GM12878 (cell line): ENCODE measurements at regions not wholly inside any gene's neighbourhood (a gene's known extent, or its start where the extent isn't known, plus 50 kb on each side); places are given as distances from the start of the nearest gene placed in this dataset.

ENCODE experiments used
- BCL11A ChIP-seq: IDR thresholded peaks from 2 replicates; pipeline ENCODE4 v1.6.1; 2011; ENCODE audit warnings: low read depth, low read length
- CEBPB ChIP-seq, 2 experiments: fragments of 150-350 bp in 1 of 2; IDR thresholded peaks; 2 replicates each; pipeline ENCODE4 v1.6.1; 2012 to 2014; ENCODE audit warnings: low read depth in 2 of 2, low read length in 2 of 2, borderline replicate concordance in 1 of 2, inconsistent platforms in 1 of 2
- CREB1 ChIP-seq: IDR thresholded peaks from 2 replicates; pipeline ENCODE4 v1.6.1; 2012; ENCODE audit warnings: low read depth, mild to moderate bottlenecking, inconsistent platforms
- E2F4 ChIP-seq: IDR thresholded peaks from 2 replicates; pipeline ENCODE4 v1.6.1; 2012; ENCODE audit warnings: low read depth, low read length, improper control_type of control experiment
- FOS ChIP-seq: IDR thresholded peaks from 3 replicates; pipeline ENCODE4 v1.6.1; 2011; ENCODE audit warnings: borderline replicate concordance; ENCODE audit not compliant: insufficient read length; ENCODE audit errors: extremely low read depth
- HCFC1 ChIP-seq: fragments of 150-350 bp; IDR thresholded peaks from 2 replicates; pipeline ENCODE4 v1.6.1; 2014; ENCODE audit warnings: low read length
- IKZF2 ChIP-seq, 2 experiments: fragments of 450-650 bp; IDR thresholded peaks; 2 replicates each; pipeline ENCODE4 v1.6.1; 2017; ENCODE audit warnings: mild to moderate bottlenecking in 2 of 2, moderate library complexity in 2 of 2
- IRF4 ChIP-seq: IDR thresholded peaks from 2 replicates; pipeline ENCODE4 v1.6.1; 2011; ENCODE audit warnings: low read depth, low read length
- MEF2B ChIP-seq: fragments of 450-650 bp; IDR thresholded peaks from 2 replicates; pipeline ENCODE4 v1.6.1; 2018; ENCODE audit warnings: mild to moderate bottlenecking, moderate library complexity; ENCODE audit not compliant: partially characterized antibody, poor library complexity, severe bottlenecking
- MYC ChIP-seq: IDR thresholded peaks from 2 replicates; pipeline ENCODE4 v1.6.1; 2011; ENCODE audit warnings: mild to moderate bottlenecking, low read length, moderate library complexity, inconsistent platforms; ENCODE audit not compliant: insufficient read depth, insufficient replicate concordance, insufficient read length, severe bottlenecking
- POLR2AphosphoS2 ChIP-seq: IDR thresholded peaks from 2 replicates; pipeline ENCODE4 v1.6.1; 2011; ENCODE audit warnings: low read depth, mild to moderate bottlenecking, low read length, improper control_type of control experiment, moderate library complexity
- SIN3A ChIP-seq: IDR thresholded peaks from 2 replicates; pipeline ENCODE4 v1.6.1; 2012; ENCODE audit warnings: low read depth, low read length, improper control_type of control experiment
- SIX5 ChIP-seq: IDR thresholded peaks from 2 replicates; pipeline ENCODE4 v1.6.1; 2011; ENCODE audit warnings: mild to moderate bottlenecking, low read depth, low read length, moderate library complexity; ENCODE audit not compliant: severe bottlenecking
- ZNF207 ChIP-seq: fragments of 450-650 bp; IDR thresholded peaks from 2 replicates; pipeline ENCODE4 v1.6.1; 2014; ENCODE audit warnings: antibody characterized with exemption, mild to moderate bottlenecking, borderline replicate concordance
- ZSCAN29 ChIP-seq: fragments of 450-650 bp; IDR thresholded peaks from 2 replicates; pipeline ENCODE4 v1.6.1; 2017; ENCODE audit warnings: mild to moderate bottlenecking, moderate library complexity
- TF ChIP-seq, protein P1 (sequence below): fragments of 450-650 bp; conservative IDR thresholded peaks from 2 replicates; pipeline ENCODE4 v1.6.1; 2017; ENCODE audit warnings: mild to moderate bottlenecking, moderate library complexity
- TF ChIP-seq, protein P2 (sequence below): fragments of 450-650 bp; formaldehyde crosslinking; IDR thresholded peaks from 2 replicates; pipeline ENCODE4 v1.4.0; 2022; ENCODE audit warnings: mild to moderate bottlenecking, moderate library complexity

- TF ChIP-seq POLR2AphosphoS2: no peak
- TF ChIP-seq, protein P1, sequence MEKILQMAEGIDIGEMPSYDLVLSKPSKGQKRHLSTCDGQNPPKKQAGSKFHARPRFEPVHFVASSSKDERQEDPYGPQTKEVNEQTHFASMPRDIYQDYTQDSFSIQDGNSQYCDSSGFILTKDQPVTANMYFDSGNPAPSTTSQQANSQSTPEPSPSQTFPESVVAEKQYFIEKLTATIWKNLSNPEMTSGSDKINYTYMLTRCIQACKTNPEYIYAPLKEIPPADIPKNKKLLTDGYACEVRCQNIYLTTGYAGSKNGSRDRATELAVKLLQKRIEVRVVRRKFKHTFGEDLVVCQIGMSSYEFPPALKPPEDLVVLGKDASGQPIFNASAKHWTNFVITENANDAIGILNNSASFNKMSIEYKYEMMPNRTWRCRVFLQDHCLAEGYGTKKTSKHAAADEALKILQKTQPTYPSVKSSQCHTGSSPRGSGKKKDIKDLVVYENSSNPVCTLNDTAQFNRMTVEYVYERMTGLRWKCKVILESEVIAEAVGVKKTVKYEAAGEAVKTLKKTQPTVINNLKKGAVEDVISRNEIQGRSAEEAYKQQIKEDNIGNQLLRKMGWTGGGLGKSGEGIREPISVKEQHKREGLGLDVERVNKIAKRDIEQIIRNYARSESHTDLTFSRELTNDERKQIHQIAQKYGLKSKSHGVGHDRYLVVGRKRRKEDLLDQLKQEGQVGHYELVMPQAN: no peak
- TF ChIP-seq ZSCAN29: no peak
- TF ChIP-seq, protein P2, sequence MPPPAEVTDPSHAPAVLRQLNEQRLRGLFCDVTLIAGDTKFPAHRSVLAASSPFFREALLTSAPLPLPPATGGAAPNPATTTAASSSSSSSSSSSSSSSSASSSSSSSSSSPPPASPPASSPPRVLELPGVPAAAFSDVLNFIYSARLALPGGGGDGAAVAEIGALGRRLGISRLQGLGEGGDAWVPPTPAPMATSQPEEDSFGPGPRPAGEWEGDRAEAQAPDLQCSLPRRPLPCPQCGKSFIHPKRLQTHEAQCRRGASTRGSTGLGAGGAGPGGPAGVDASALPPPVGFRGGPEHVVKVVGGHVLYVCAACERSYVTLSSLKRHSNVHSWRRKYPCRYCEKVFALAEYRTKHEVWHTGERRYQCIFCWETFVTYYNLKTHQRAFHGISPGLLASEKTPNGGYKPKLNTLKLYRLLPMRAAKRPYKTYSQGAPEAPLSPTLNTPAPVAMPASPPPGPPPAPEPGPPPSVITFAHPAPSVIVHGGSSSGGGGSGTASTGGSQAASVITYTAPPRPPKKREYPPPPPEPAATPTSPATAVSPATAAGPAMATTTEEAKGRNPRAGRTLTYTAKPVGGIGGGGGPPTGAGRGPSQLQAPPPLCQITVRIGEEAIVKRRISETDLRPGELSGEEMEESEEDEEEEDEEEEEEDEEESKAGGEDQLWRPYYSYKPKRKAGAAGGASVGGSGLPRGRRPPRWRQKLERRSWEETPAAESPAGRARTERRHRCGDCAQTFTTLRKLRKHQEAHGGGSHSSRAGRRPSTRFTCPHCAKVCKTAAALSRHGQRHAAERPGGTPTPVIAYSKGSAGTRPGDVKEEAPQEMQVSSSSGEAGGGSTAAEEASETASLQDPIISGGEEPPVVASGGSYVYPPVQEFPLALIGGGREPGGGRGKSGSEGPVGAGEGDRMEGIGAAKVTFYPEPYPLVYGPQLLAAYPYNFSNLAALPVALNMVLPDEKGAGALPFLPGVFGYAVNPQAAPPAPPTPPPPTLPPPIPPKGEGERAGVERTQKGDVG: no peak
- no peak for TF ChIP-seq SIN3A
- no peak for TF ChIP-seq FOS
- TF ChIP-seq MEF2B: no peak
- TF ChIP-seq CEBPB (IDR thresholded peaks at IDR 0.05; ENCODE audit: borderline replicate concordance in 1 of 2, low read depth in 2 of 2, low read length in 2 of 2): no peak
- no peak for TF ChIP-seq SIX5
- no peak for TF ChIP-seq MYC
- peak in 1 of 2 experiments; percentile 14; a peak in 1 of 4 replicates for TF ChIP-seq IKZF2 (IDR thresholded peaks at IDR 0.05)
- TF ChIP-seq IRF4: 0 out of 2 replicates have a peak, but pooled peaks have one; percentile 18
- peak; percentile 55 for TF ChIP-seq BCL11A
- TF ChIP-seq HCFC1: no peak
- no peak for TF ChIP-seq E2F4
- no peak for TF ChIP-seq ZNF207
- TF ChIP-seq CREB1: peak; percentile 70
Measured at GRCh38 chr6:163708466-163708865, 293.9 kb downstream of the QKI start (continued).
